Urinary bladder (tissue), 3 donors: ENCODE measurements at regions not wholly inside any gene's neighbourhood (a gene's known extent, or its start where the extent isn't known, plus 50 kb on each side); places are given as distances from the start of the nearest gene placed in this dataset.

Source experiments
- DNase-seq: peaks from one replicate; pipeline ENCODE4 v3.0.0-alpha.2; 2015; ENCODE audit errors: extremely low spot score
- H3K27ac ChIP-seq: one replicate; pipeline ENCODE4 v1.5.1; 2013; ENCODE audit warnings: low read depth, mild to moderate bottlenecking, moderate library complexity
- H3K36me3 ChIP-seq: one replicate; pipeline ENCODE4 v1.6.1; 2013; ENCODE audit warnings: mild to moderate bottlenecking, moderate library complexity; ENCODE audit not compliant: insufficient read depth
- H3K4me1 ChIP-seq: one replicate; pipeline ENCODE4 v1.6.1; 2013; ENCODE audit warnings: mild to moderate bottlenecking, moderate library complexity; ENCODE audit not compliant: insufficient read depth
- H3K4me3 ChIP-seq: one replicate; pipeline ENCODE4 v1.5.1; 2013; ENCODE audit warnings: low read depth, low read length
- WGBS: extraction: QIAGEN DNeasy Blood & Tissue Kit; methylation state at CpG from one replicate; pipeline ENCODE4 v1.1.7; 2013; 5-methylcytosine and 5-hydroxymethylcytosine counted together
- donor health status: healthy with polysubstance abuse.
- donor health status: healthy.

- Histone ChIP-seq H3K4me1 (no peaks in the 10 kb centered on the region), H3K4me3 (no peak overlapping the region), H3K27ac (no peak overlapping the region), H3K36me3 (no peaks in the 10 kb centered on the region)
- DNase-seq, result no peak
- WGBS, result 82% methylated on average over 3 of the region's 3 CpGs
Measured at GRCh38 chr6:48866682-48867081, 596.4 kb downstream of the MMUT start.

DNA sequence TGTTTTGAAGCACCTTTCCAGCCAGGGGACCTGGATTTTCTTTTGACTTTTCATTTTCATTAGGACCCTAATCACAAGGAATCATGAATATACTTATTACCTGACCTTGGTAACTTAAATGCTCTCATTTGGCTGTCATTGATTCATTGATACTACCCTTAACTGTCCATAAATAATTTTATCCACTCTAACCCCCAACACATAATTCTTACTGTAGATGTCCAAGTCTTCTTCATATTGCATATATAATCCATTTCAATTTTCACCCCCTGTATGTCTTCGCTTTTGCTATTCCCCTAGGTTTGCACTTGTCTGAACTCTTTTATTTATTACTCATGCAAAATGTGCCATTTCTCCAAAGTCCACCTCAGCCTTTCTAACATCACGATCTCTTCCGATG, 602.9 kb downstream of the MMUT start:
- H3K4me3 ChIP-seq, result no peak overlapping the region
- 93% methylated on average over 3 of the region's 3 CpGs for WGBS
- H3K4me1 ChIP-seq, result no peaks in the 10 kb centered on the region
- H3K27ac ChIP-seq, result no peak overlapping the region
- no peak for DNase-seq
- H3K36me3 ChIP-seq, result no peaks in the 10 kb centered on the region

DNA sequence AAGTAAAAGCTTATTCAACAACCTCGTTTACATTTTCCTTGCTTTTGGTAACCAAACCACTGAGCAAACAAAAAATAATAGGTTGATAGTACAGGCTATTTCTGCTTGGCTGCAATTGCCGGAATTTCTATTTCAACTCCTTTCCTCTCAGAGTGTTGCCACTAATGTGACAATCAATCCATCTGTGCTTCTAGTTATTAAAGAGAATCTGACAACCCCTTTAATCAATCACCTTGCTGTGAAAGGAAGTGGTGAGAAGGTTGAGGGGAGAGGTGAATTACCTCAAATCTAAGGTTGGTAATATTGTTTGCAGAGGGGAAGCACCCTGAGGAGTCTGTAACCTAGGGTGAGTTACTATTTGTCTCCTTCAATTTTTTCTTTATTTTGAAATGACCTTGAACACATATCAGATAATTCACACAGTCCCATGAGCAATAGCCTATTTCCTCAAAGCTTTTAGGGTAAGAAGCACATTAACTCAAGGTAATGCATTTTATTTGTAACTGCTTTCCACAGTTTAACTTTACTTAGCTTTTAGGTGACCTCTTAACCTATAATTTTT, 603.4 kb downstream of the MMUT start:
- WGBS, result 58% methylated on average over 2 of the region's 2 CpGs
- Histone ChIP-seq H3K36me3 (no peaks in the 10 kb centered on the region), H3K4me3 (no peak overlapping the region)

GRCh38 chr6:48845219-48845618, 617.8 kb downstream of the MMUT start:
- Histone ChIP-seq H3K36me3 (no peaks in the 10 kb centered on the region), H3K27ac (no peak overlapping the region), H3K4me1 (no peaks in the 10 kb centered on the region), H3K4me3 (no peak overlapping the region)
- WGBS, result 80% methylated on average over 3 of the region's 3 CpGs
- DNase-seq, result no peak

More for the DNA sequence above, 603.4 kb downstream of the MMUT start:
- H3K4me1 ChIP-seq, result no peaks in the 10 kb centered on the region
- no peak overlapping the region for H3K27ac ChIP-seq
- DNase-seq, result no peak

DNA sequence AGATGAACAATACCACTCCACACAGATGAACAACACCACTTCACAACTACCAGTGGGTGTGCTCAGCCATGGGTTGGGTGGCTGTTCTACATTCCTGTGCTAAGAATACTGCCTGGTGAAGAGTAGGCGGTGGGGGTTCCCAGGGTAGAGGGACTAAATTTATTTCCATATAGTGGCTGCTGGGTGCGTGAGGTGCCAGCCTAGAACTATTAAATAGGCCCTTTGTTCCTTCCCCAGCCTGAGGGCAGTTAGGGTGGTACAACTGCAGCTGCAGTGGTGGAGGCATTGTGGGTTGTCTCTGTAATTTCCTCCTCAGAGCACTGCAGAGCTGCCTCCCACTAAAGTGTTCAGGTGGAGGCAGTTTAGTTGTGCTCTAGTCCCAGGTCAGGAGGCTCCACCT, 618.4 kb downstream of the MMUT start:
- 90% methylated on average over 2 of the region's 2 CpGs for WGBS
- no peak overlapping the region for H3K4me3 ChIP-seq
- no peak for DNase-seq
- H3K36me3 ChIP-seq, result no peaks in the 10 kb centered on the region
- no peak overlapping the region for H3K27ac ChIP-seq
- H3K4me1 ChIP-seq, result no peaks in the 10 kb centered on the region

DNA sequence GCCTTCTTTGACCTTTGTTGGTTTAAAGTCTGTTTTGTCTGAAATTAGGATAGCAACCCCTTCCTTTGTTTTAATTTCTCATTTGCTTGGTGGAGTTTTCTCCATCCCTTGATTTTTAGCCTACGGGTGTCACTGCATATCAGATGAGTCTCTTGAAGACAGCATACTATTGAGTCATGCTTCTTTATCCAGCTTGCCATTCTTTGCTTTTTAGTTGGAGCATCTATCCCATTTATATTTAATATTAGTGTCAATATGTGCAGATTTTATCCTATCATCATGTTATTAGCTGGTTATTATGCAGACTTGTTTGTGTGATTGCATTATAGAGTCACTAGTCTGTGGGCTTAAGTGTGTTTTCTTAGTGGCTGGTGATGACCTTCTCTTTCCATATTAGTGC, 622.2 kb downstream of the MMUT start:
- H3K4me3 ChIP-seq, result no peak overlapping the region
- H3K4me1 ChIP-seq, result no peaks in the 10 kb centered on the region
- no peaks in the 10 kb centered on the region for H3K36me3 ChIP-seq
- DNase-seq, result no peak
- 90% methylated on average over 1 of the region's 1 CpG for WGBS
- H3K27ac ChIP-seq, result no peak overlapping the region

DNA sequence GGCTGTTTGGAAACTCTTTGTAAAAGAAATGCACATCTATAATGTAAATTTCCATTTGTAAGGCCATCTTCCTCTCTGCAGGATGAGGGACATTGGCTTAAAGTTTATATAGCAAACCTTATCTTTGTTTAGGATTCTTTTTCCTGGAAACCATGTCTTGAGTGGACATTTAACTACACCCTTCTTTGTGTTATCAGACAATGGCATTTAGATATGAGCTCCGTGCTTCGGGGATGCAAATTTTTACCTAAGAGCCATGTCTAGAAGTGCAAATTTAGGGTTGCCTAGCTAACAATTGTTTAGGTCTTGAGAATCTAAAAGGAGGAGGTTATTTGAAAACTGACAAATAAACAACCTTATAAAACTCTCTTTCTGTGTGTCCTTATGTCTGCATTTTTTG, 623.8 kb downstream of the MMUT start:
- Histone ChIP-seq H3K27ac (no peak overlapping the region), H3K4me1 (no peaks in the 10 kb centered on the region), H3K4me3 (no peak overlapping the region), H3K36me3 (no peaks in the 10 kb centered on the region)
- no peak for DNase-seq
- WGBS, result 8% methylated on average over 2 of the region's 2 CpGs

GRCh38 chr6:48837744-48838143, 625.3 kb downstream of the MMUT start:
- WGBS, result 78% methylated on average over 3 of the region's 3 CpGs
- Histone ChIP-seq H3K4me3 (no peak overlapping the region), H3K27ac (no peak overlapping the region), H3K4me1 (no peaks in the 10 kb centered on the region), H3K36me3 (no peaks in the 10 kb centered on the region)
- no peak for DNase-seq

GRCh38 chr6:48835421-48835958, 627.6 kb downstream of the MMUT start:
- WGBS, result 52% methylated on average over 2 of the region's 2 CpGs
- Histone ChIP-seq H3K4me3 (no peak overlapping the region), H3K4me1 (no peaks in the 10 kb centered on the region), H3K27ac (no peak overlapping the region), H3K36me3 (no peaks in the 10 kb centered on the region)
- no peak for DNase-seq

DNA sequence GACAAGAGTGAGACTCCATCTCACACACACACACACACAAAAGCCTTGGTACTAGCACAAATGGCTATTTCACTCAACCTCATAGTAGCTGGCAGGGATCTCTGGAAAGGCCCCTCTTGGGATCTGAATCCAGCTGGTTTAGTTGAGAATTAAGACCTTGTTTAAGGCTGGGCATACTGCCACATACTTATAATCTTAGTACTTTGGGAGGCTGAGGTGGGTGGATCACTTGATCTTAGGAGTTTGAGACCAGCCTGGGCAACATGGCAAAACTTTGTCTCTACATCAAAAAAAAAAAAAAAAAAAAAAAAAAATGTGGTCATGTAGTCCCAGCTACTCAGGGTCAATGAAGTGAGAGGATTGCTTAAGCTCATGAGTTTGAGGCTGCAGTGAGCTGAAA, 628.3 kb downstream of the MMUT start:
- H3K4me3 ChIP-seq, result no peak overlapping the region
- no peak for DNase-seq
- no peak overlapping the region for H3K27ac ChIP-seq
- H3K4me1 ChIP-seq, result no peaks in the 10 kb centered on the region
- no peaks in the 10 kb centered on the region for H3K36me3 ChIP-seq

DNA sequence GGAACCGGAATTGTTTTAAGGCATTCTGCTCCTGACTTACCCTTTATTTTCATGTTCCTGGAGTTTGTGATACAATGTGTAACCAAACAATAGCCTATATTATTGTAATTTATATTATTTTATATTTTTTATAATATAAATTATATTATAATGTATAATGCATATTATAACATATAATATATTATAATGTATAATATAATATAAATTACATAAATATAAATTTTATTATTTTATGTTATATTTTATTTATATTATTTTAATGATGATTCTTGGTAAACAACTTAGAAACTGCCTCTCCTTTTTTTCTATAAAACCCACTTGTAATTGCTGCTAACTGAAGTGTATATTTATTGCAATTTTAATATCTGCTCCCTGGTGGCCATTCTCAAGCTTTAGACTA, 629.1 kb downstream of the MMUT start:
- WGBS, result 94% methylated on average over 1 of the region's 1 CpG
- no peak for DNase-seq
- no peaks in the 10 kb centered on the region for H3K36me3 ChIP-seq
- H3K4me3 ChIP-seq, result no peak overlapping the region
- H3K27ac ChIP-seq, result no peak overlapping the region
- no peaks in the 10 kb centered on the region for H3K4me1 ChIP-seq

- WGBS, result 49% methylated on average over 6 of the region's 6 CpGs
- peak overlapping the region; percentile 38 for H3K27ac ChIP-seq
- H3K4me1 ChIP-seq, result no peaks in the 10 kb centered on the region
- no peak for DNase-seq
- no peak overlapping the region for H3K4me3 ChIP-seq
- no peaks in the 10 kb centered on the region for H3K36me3 ChIP-seq
Measured at GRCh38 chr6:48826901-48827701, 636.0 kb downstream of the MMUT start.

GRCh38 chr6:48826152-48826515, 636.9 kb downstream of the MMUT start:
- WGBS, result 20% methylated on average over 2 of the region's 2 CpGs
- Histone ChIP-seq H3K36me3 (no peaks in the 10 kb centered on the region), H3K4me1 (no peaks in the 10 kb centered on the region), H3K27ac (no peak overlapping the region), H3K4me3 (no peak overlapping the region)
- DNase-seq, result no peak

- WGBS, result 58% methylated on average over 3 of the region's 3 CpGs
- Histone ChIP-seq H3K27ac (no peak overlapping the region), H3K36me3 (no peaks in the 10 kb centered on the region), H3K4me3 (no peak overlapping the region), H3K4me1 (no peaks in the 10 kb centered on the region)
- no peak for DNase-seq
Measured at GRCh38 chr6:48825501-48826151, 637.4 kb downstream of the MMUT start.
